ENCODE measurements at regions not wholly inside any gene's neighbourhood (a gene's known extent, or its start where the extent isn't known, plus 50 kb on each side); places are given as distances from the start of the nearest gene placed in this dataset.

GRCh38 chr10:46233181-46233580, 53.6 kb upstream of the ANTXRL start (continued):
- no peak for TF ChIP-seq CHD7 (IDR thresholded peaks at IDR 0.05; ENCODE audit: insufficient replicate concordance, low read length)
- TF ChIP-seq MAFK (IDR thresholded peaks at IDR 0.05; ENCODE audit: low read depth, low read length), result no peak
- no peak for TF ChIP-seq RXRA (IDR thresholded peaks at IDR 0.05; ENCODE audit: insufficient read depth, low read depth, low read length)
- no peak for TF ChIP-seq SRF (IDR thresholded peaks at IDR 0.05; ENCODE audit: low read depth, low read length)
